HepG2 (cell line): ENCODE measurements at regions not wholly inside any gene's neighbourhood (a gene's known extent, or its start where the extent isn't known, plus 50 kb on each side); places are given as distances from the start of the nearest gene placed in this dataset.

Source experiments
- ATAC-seq: fragments of 200-7000 bp; cut with Tn5 transposase; 3 replicates; pipeline ENCODE4 v1.9.1; 2020; ENCODE audit warnings: mild to moderate bottlenecking, moderate library complexity
- BruUV-seq: library from RNA; stranded (reverse); fragments of 400-500 nt; replicated peaks from 2 replicates; lab custom pipeline; 2021; lab: Mats Ljungman, UMichigan
- CTCF ChIA-PET: fragments of 300-600 bp; formaldehyde crosslinking; extraction: SDS; loops from one replicate; lab custom pipeline; 2021; ENCODE audit warnings: low total read pairs, inconsistent platforms, low intra/inter-chr PET ratio; lab: Yijun Ruan, JAX
- POLR2A ChIA-PET: fragments of 350-600 bp; sonication (Branson Sonifier 250); formaldehyde crosslinking; loops from one replicate; lab custom pipeline; 2020; ENCODE audit warnings: antibody characterized with exemption, inconsistent platforms; lab: Yijun Ruan, JAX
- DNase-seq: peaks from one replicate; pipeline ENCODE4 v3.0.0-alpha.2; 2015; ENCODE audit warnings: low spot score
- FAIRE-seq: peaks from 3 replicates; lab custom pipeline; 2011; peaks lifted over from hg19 to GRCh38; lab: Jason Lieb, UNC
- H2AFZ ChIP-seq: one replicate; pipeline ENCODE4 v1.6.1; 2011; ENCODE audit warnings: low read length, inconsistent platforms
- H3K27ac ChIP-seq: fragments of 300-600 bp; 3 replicates; pipeline ENCODE4 v1.8.0; 2011; ENCODE audit warnings: mixed run types, mild to moderate bottlenecking, mixed read lengths, low read length, inconsistent platforms; ENCODE audit not compliant: insufficient read depth; ENCODE audit errors: extremely low read length
- H3K27me3 ChIP-seq, 2 experiments: fragments of 200-600 bp in 1 of 2; 2 replicates in 1 of 2; 3 replicates in 1 of 2; pipeline versions ENCODE4 v1.6.0 to v1.8.0; 2011; ENCODE audit warnings: low read length in 2 of 2, mild to moderate bottlenecking in 2 of 2, moderate library complexity in 2 of 2, inconsistent platforms in 1 of 2; ENCODE audit not compliant: insufficient read depth in 2 of 2, control insufficient read depth in 1 of 2
- H3K36me3 ChIP-seq, 2 experiments: fragments of 200-600 bp in 1 of 2; replicated peaks in 1 of 2; 2 replicates in 1 of 2; 3 replicates in 1 of 2; pipeline versions ENCODE4 v1.5.1 to v1.8.0; 2011; ENCODE audit warnings: low read length in 2 of 2, inconsistent platforms in 1 of 2; ENCODE audit not compliant: insufficient read depth in 2 of 2, control insufficient read depth in 1 of 2
- H3K4me1 ChIP-seq: 2 replicates; pipeline ENCODE4 v1.5.1; 2012; ENCODE audit warnings: low read length, inconsistent platforms; ENCODE audit not compliant: insufficient read depth
- H3K4me2 ChIP-seq: 2 replicates; pipeline ENCODE4 v1.6.0; 2011; ENCODE audit warnings: low read depth, low read length, inconsistent platforms
- H3K4me3 ChIP-seq, 3 experiments: fragments of 200-600 bp in 1 of 3; sonication (generic), shearing (Covaris generic) in 1 of 3; replicated peaks in 1 of 3; 2 replicates each; pipeline ENCODE4 v1.5.1; 2011 to 2016; ENCODE audit warnings: low read length in 3 of 3, inconsistent platforms in 2 of 3, low read depth in 2 of 3, mild to moderate bottlenecking in 2 of 3, control low read depth in 1 of 3, mixed read lengths in 1 of 3; ENCODE audit not compliant: insufficient read depth in 1 of 3
- H3K79me2 ChIP-seq: one replicate; pipeline ENCODE4 v1.6.1; 2011; ENCODE audit warnings: low read length, inconsistent platforms; ENCODE audit not compliant: insufficient read depth
- H3K9ac ChIP-seq: 2 replicates; pipeline ENCODE4 v1.6.0; 2011; ENCODE audit warnings: mild to moderate bottlenecking, low read depth, low read length, inconsistent platforms; ENCODE audit not compliant: insufficient read depth
- H3K9me3 ChIP-seq: 2 replicates; pipeline ENCODE4 v1.5.1; 2012; ENCODE audit warnings: mild to moderate bottlenecking, low read length
- H4K20me1 ChIP-seq: 2 replicates; pipeline ENCODE4 v1.6.0; 2011; ENCODE audit warnings: inconsistent platforms, mild to moderate bottlenecking, low read length, moderate library complexity; ENCODE audit not compliant: insufficient read depth
- E2F1 ChIP-seq: sonication (generic); formaldehyde crosslinking; IDR thresholded peaks from 2 replicates; pipeline ENCODE4 v1.5.0; 2020; ENCODE audit warnings: missing genetic modification reagents
- EEA1 ChIP-seq: sonication (generic); formaldehyde crosslinking; IDR thresholded peaks from 2 replicates; pipeline ENCODE4 v1.5.1; 2020; ENCODE audit warnings: mild to moderate bottlenecking, missing genetic modification reagents, borderline replicate concordance
- EP300 ChIP-seq, 3 experiments: sonication (generic) in 1 of 3; formaldehyde crosslinking in 1 of 3; IDR thresholded peaks; 2 replicates each; pipeline versions ENCODE4 v1.5.1 to v1.6.1; 2011 to 2020; ENCODE audit warnings: low read depth in 2 of 3, low read length in 2 of 3, borderline replicate concordance in 1 of 3, improper control_type of control experiment in 1 of 3, mild to moderate bottlenecking in 1 of 3, missing genetic modification reagents in 1 of 3, moderate library complexity in 1 of 3
- FOXC1 ChIP-seq: sonication (generic); formaldehyde crosslinking; IDR thresholded peaks from 2 replicates; pipeline ENCODE4 v1.8.0; 2022; ENCODE audit warnings: mild to moderate bottlenecking, missing genetic modification reagents, borderline replicate concordance
- FOXJ3 ChIP-seq: sonication (generic); formaldehyde crosslinking; IDR thresholded peaks from 2 replicates; pipeline ENCODE4 v1.4.0; 2020; ENCODE audit warnings: missing genetic modification reagents, mild to moderate bottlenecking, borderline replicate concordance
- HDAC1 ChIP-seq: sonication (generic); formaldehyde crosslinking; IDR thresholded peaks from 2 replicates; pipeline ENCODE4 v1.5.1; 2020; ENCODE audit warnings: mild to moderate bottlenecking, missing genetic modification reagents
- HOXD1 ChIP-seq: sonication (generic); formaldehyde crosslinking; IDR thresholded peaks from 2 replicates; pipeline ENCODE4 v1.5.0; 2020; ENCODE audit warnings: missing genetic modification reagents
- MAFF ChIP-seq: IDR thresholded peaks from 2 replicates; pipeline ENCODE4 v1.6.1; 2011; ENCODE audit warnings: low read depth, low read length, improper control_type of control experiment
- MAFK ChIP-seq, 2 experiments: IDR thresholded peaks in 1 of 2; conservative IDR thresholded peaks in 1 of 2; 2 replicates each; pipeline ENCODE4 v1.6.1; 2011; ENCODE audit warnings: improper control_type of control experiment in 2 of 2, low read length in 2 of 2
- MTA3 ChIP-seq: sonication (generic); formaldehyde crosslinking; IDR thresholded peaks from 2 replicates; pipeline ENCODE4 v1.4.0; 2020; ENCODE audit warnings: missing genetic modification reagents
- NFE2 ChIP-seq: sonication (generic); formaldehyde crosslinking; IDR thresholded peaks from 2 replicates; pipeline ENCODE4 v1.4.0; 2020; ENCODE audit warnings: missing genetic modification reagents
- ZBTB38 ChIP-seq: sonication (generic); formaldehyde crosslinking; IDR thresholded peaks from 2 replicates; pipeline ENCODE4 v1.5.1; 2020; ENCODE audit warnings: mild to moderate bottlenecking, missing genetic modification reagents
- ZNF143 ChIP-seq: sonication (generic); formaldehyde crosslinking; IDR thresholded peaks from 2 replicates; pipeline ENCODE4 v1.4.0; 2020; ENCODE audit warnings: missing genetic modification reagents
- ZNF350 ChIP-seq: sonication (generic); formaldehyde crosslinking; IDR thresholded peaks from 2 replicates; pipeline ENCODE4 v1.4.0; 2020; ENCODE audit warnings: mild to moderate bottlenecking, low read depth, missing genetic modification reagents, borderline replicate concordance
- ZNF619 ChIP-seq: sonication (generic); formaldehyde crosslinking; IDR thresholded peaks from 2 replicates; pipeline ENCODE4 v1.4.0; 2020; ENCODE audit warnings: mild to moderate bottlenecking, missing genetic modification reagents
- ZNF644 ChIP-seq: IDR thresholded peaks from 2 replicates; pipeline ENCODE4 v1.6.1; 2016; ENCODE audit warnings: low read depth
- ZSCAN21 ChIP-seq: sonication (generic); formaldehyde crosslinking; IDR thresholded peaks from 2 replicates; pipeline ENCODE4 v1.8.0; 2022; ENCODE audit warnings: mild to moderate bottlenecking, missing genetic modification reagents, moderate library complexity, borderline replicate concordance
- WGBS: methylation state at CpG from one replicate; pipeline ENCODE4 v1.1.6; 2017; ENCODE audit warnings: low lambda C conversion rate; 5-methylcytosine and 5-hydroxymethylcytosine counted together
- in situ Hi-C: cut with HindIII; loops from 2 replicates; pipeline ENCODE4 v1.10.0; 2017; ENCODE audit warnings: low pct_unique_long_range_greater_than_20kb; ENCODE audit not compliant: extremely low pct_ligation_motif_present
- intact Hi-C: fragments of 100-400 bp; cut with micrococcal nuclease; formaldehyde crosslinking; loops from one replicate; pipeline ENCODE4 v1.10.0; 2022; ENCODE audit not compliant: unreplicated experiment
- TF ChIP-seq, protein P1 (sequence below): sonication (generic); formaldehyde crosslinking; IDR thresholded peaks from 2 replicates; pipeline ENCODE4 v1.5.1; 2020; ENCODE audit warnings: mild to moderate bottlenecking, missing genetic modification reagents, borderline replicate concordance
- TF ChIP-seq, protein P2 (sequence below): sonication (generic); formaldehyde crosslinking; IDR thresholded peaks from 2 replicates; pipeline ENCODE4 v1.8.1; 2023; ENCODE audit warnings: mild to moderate bottlenecking, missing genetic modification reagents, borderline replicate concordance

- no peaks in the 10 kb centered on the region; a peak in 1 of 5 replicates for H3K27me3 ChIP-seq
- H3K27ac ChIP-seq = peak overlapping the region; percentile 78
- no peaks in the 10 kb centered on the region for H3K36me3 ChIP-seq
- FAIRE-seq (no peak), DNase-seq (no peak), ATAC-seq (no peak)
- H3K4me2 ChIP-seq = 0 out of 2 replicates have a peak overlapping the region, but pooled peaks have one; percentile 0
- POLR2A ChIA-PET = no interaction called here
- no peaks in the 10 kb centered on the region for H3K79me2 ChIP-seq
- 67% methylated on average over 5 of the region's 5 CpGs for WGBS
- H2AFZ ChIP-seq = peak overlapping the region; percentile 67
- intact Hi-C loops (no loop called here), in situ Hi-C loops (no loop called here)
- no TSS peak for BruUV-seq
- CTCF ChIA-PET = no interaction called here
- no peaks in the 10 kb centered on the region for H3K9me3 ChIP-seq
- H3K4me1 ChIP-seq = peaks cover 91% of the 10 kb centered on the region
- H4K20me1 ChIP-seq = no peaks in the 10 kb centered on the region
- H3K9ac ChIP-seq = no peak overlapping the region
- no peak overlapping the region for H3K4me3 ChIP-seq
- TF ChIP-seq MAFK (conservative IDR thresholded peaks at IDR 0.05 in 1 of 2, IDR thresholded peaks at IDR 0.05 in 1 of 2; ENCODE audit: low read length in 2 of 2) (peak; percentile 94 to 96), NFE2 (CRISPR knock-in tag) (peak; percentile 76; the same call in 1 of the 2 replicates), HOXD1 (CRISPR knock-in tag) (no peak), FOXJ3 (CRISPR knock-in tag) (no peak), ZSCAN21 (CRISPR knock-in tag) (no peak), FOXC1 (CRISPR knock-in tag) (no peak), E2F1 (CRISPR knock-in tag) (no peak), EP300 (IDR thresholded peaks at IDR 0.05; ENCODE audit: low read depth in 2 of 2, low read length in 2 of 2) (peak in 1 of 2 experiments; percentile 26; a peak in 1 of 4 replicates), EP300 (CRISPR knock-in tag; IDR thresholded peaks at IDR 0.05; ENCODE audit: borderline replicate concordance) (no peak), ZNF143 (CRISPR knock-in tag) (no peak), EEA1 (CRISPR knock-in tag) (no peak), ZNF619 (CRISPR knock-in tag) (no peak), MTA3 (CRISPR knock-in tag) (no peak), HDAC1 (CRISPR knock-in tag) (no peak), ZBTB38 (CRISPR knock-in tag) (0 out of 2 replicates have a peak, but pooled peaks have one; percentile 52), ZNF644 (no peak), MAFF (peak; percentile 93), ZNF350 (CRISPR knock-in tag) (0 out of 2 replicates have a peak, but pooled peaks have one; percentile 26)
- TF ChIP-seq, protein P1, sequence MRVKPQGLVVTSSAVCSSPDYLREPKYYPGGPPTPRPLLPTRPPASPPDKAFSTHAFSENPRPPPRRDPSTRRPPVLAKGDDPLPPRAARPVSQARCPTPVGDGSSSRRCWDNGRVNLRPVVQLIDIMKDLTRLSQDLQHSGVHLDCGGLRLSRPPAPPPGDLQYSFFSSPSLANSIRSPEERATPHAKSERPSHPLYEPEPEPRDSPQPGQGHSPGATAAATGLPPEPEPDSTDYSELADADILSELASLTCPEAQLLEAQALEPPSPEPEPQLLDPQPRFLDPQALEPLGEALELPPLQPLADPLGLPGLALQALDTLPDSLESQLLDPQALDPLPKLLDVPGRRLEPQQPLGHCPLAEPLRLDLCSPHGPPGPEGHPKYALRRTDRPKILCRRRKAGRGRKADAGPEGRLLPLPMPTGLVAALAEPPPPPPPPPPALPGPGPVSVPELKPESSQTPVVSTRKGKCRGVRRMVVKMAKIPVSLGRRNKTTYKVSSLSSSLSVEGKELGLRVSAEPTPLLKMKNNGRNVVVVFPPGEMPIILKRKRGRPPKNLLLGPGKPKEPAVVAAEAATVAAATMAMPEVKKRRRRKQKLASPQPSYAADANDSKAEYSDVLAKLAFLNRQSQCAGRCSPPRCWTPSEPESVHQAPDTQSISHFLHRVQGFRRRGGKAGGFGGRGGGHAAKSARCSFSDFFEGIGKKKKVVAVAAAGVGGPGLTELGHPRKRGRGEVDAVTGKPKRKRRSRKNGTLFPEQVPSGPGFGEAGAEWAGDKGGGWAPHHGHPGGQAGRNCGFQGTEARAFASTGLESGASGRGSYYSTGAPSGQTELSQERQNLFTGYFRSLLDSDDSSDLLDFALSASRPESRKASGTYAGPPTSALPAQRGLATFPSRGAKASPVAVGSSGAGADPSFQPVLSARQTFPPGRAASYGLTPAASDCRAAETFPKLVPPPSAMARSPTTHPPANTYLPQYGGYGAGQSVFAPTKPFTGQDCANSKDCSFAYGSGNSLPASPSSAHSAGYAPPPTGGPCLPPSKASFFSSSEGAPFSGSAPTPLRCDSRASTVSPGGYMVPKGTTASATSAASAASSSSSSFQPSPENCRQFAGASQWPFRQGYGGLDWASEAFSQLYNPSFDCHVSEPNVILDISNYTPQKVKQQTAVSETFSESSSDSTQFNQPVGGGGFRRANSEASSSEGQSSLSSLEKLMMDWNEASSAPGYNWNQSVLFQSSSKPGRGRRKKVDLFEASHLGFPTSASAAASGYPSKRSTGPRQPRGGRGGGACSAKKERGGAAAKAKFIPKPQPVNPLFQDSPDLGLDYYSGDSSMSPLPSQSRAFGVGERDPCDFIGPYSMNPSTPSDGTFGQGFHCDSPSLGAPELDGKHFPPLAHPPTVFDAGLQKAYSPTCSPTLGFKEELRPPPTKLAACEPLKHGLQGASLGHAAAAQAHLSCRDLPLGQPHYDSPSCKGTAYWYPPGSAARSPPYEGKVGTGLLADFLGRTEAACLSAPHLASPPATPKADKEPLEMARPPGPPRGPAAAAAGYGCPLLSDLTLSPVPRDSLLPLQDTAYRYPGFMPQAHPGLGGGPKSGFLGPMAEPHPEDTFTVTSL (CRISPR knock-in tag) = no peak
- TF ChIP-seq, protein P2, sequence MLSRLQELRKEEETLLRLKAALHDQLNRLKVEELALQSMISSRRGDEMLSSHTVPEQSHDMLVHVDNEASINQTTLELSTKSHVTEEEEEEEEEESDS (CRISPR knock-in tag) = no peak
Measured at GRCh38 chr17:37828651-37829124, 83.8 kb upstream of the HNF1B start.
